Fibroblast of skin of left quadriceps (primary cell): ENCODE measurements at regions not wholly inside any gene's neighbourhood (a gene's known extent, or its start where the extent isn't known, plus 50 kb on each side); places are given as distances from the start of the nearest gene placed in this dataset.

Source experiments
- DNase-seq, 2 experiments: peaks; one replicate each; pipeline ENCODE4 v3.0.0-alpha.2; 2013; ENCODE audit warnings: low read depth in 2 of 2

- DNase-seq: no peak
Measured at GRCh38 chr3:72436863-72437592, 411.2 kb downstream of the SHQ1 start.

GRCh38 chr3:72434296-72434695, 413.9 kb downstream of the SHQ1 start:
- no peak for DNase-seq

- no peak for DNase-seq
Measured at GRCh38 chr3:72432246-72432645, 416.0 kb downstream of the SHQ1 start.

GRCh38 chr3:72429589-72430353, 418.5 kb downstream of the SHQ1 start:
- DNase-seq: no peak

GRCh38 chr3:72428803-72429202, 419.4 kb downstream of the SHQ1 start:
- no peak for DNase-seq

GRCh38 chr3:72427624-72428023, 420.6 kb downstream of the SHQ1 start:
- DNase-seq: no peak

- DNase-seq: no peak
Measured at GRCh38 chr3:72426618-72427397, 421.4 kb downstream of the SHQ1 start.

- no peak for DNase-seq
Measured at GRCh38 chr3:72423643-72424042, 424.6 kb downstream of the SHQ1 start.

GRCh38 chr3:72421786-72422185, 426.5 kb downstream of the SHQ1 start:
- no peak for DNase-seq

- no peak for DNase-seq
Measured at GRCh38 chr3:72421126-72421525, 427.1 kb downstream of the SHQ1 start.

- no peak for DNase-seq
Measured at GRCh38 chr3:72418856-72419255, 429.4 kb downstream of the SHQ1 start.

- no peak for DNase-seq
Measured at GRCh38 chr3:72418244-72418643, 430.0 kb downstream of the SHQ1 start.

- no peak for DNase-seq
Measured at GRCh38 chr3:72414481-72415016, 433.7 kb downstream of the SHQ1 start.

GRCh38 chr3:72413228-72413627, 435.0 kb downstream of the SHQ1 start:
- DNase-seq: no peak

- no peak for DNase-seq
Measured at GRCh38 chr3:72412340-72412956, 435.8 kb downstream of the SHQ1 start.

GRCh38 chr3:72411843-72412242, 436.4 kb downstream of the SHQ1 start:
- no peak for DNase-seq

GRCh38 chr3:72411126-72411525, 437.1 kb downstream of the SHQ1 start:
- DNase-seq: no peak

GRCh38 chr3:72408983-72409779, 439.1 kb downstream of the SHQ1 start:
- no peak for DNase-seq

- DNase-seq: no peak
Measured at GRCh38 chr3:72407766-72408165, 440.5 kb downstream of the SHQ1 start.

GRCh38 chr3:72405943-72406566, 442.2 kb downstream of the SHQ1 start:
- DNase-seq: no peak
